ENCODE measurements at regions not wholly inside any gene's neighbourhood (a gene's known extent, or its start where the extent isn't known, plus 50 kb on each side); places are given as distances from the start of the nearest gene placed in this dataset.

DNA sequence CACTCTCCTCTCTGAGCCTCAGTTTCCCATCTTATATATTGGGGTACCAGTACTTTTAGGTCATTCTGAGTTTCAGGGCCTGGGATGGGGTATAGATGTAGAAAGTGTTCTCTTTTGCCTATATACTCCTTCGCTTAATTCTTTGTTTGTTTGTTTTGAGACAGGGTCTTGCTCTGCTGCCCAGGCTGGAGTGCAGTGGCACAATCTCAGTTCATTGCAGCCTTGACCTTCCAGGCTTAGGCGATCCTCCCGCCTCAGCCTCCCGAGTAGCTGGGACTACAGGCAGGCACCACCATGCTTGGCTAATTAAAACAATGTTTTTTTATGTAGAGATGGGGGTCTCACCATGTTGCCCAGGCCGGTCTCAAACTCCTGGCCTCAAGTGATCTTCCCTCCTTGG lies 152.1 kb downstream of the AACS start:
- H3K4me3 ChIP-seq (ENCODE audit: low read depth, low read length) = no peak overlapping the region
- no peak for DNase-seq (ENCODE audit: low read depth)
- no peak for TF ChIP-seq POLR2A (IDR thresholded peaks at IDR 0.05; ENCODE audit: extremely low read depth, insufficient read length)
- TF ChIP-seq MYC (IDR thresholded peaks at IDR 0.05; ENCODE audit: low read depth, low read length) = no peak
- TF ChIP-seq, protein P1, sequence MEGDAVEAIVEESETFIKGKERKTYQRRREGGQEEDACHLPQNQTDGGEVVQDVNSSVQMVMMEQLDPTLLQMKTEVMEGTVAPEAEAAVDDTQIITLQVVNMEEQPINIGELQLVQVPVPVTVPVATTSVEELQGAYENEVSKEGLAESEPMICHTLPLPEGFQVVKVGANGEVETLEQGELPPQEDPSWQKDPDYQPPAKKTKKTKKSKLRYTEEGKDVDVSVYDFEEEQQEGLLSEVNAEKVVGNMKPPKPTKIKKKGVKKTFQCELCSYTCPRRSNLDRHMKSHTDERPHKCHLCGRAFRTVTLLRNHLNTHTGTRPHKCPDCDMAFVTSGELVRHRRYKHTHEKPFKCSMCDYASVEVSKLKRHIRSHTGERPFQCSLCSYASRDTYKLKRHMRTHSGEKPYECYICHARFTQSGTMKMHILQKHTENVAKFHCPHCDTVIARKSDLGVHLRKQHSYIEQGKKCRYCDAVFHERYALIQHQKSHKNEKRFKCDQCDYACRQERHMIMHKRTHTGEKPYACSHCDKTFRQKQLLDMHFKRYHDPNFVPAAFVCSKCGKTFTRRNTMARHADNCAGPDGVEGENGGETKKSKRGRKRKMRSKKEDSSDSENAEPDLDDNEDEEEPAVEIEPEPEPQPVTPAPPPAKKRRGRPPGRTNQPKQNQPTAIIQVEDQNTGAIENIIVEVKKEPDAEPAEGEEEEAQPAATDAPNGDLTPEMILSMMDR (IDR thresholded peaks at IDR 0.05; ENCODE audit: low read depth, low read length) = no peak
- TF ChIP-seq, protein P2, sequence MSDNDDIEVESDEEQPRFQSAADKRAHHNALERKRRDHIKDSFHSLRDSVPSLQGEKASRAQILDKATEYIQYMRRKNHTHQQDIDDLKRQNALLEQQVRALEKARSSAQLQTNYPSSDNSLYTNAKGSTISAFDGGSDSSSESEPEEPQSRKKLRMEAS (IDR thresholded peaks at IDR 0.05; ENCODE audit: low read depth, low read length) = no peak

DNA sequence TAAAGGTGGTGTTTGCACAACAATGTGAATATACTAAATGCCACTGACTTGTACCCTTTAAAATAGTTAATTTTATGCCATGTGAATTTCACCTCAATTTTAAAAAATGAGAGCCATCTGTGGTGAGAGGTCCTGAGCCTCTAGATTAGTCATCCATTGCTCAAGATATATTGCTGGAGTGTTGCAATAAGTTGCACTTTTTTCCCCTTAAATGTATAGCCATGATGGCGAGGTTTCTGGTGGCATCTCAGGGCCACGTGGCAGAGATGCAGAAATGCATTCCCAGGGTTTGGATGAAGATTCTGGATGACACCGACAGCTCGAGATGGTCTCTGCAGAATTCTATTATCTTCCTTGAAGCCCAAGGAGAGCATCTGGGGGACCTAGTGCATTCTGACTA lies 153.7 kb downstream of the AACS start:
- H3K4me3 ChIP-seq (ENCODE audit: low read depth, low read length) = no peak overlapping the region
- peak; percentile 89 for DNase-seq (ENCODE audit: low read depth)
- TF ChIP-seq, protein P1 (IDR thresholded peaks at IDR 0.05; ENCODE audit: low read depth, low read length) = no peak
- TF ChIP-seq, protein P2 (IDR thresholded peaks at IDR 0.05; ENCODE audit: low read depth, low read length) = peak; percentile 94
- TF ChIP-seq MYC (IDR thresholded peaks at IDR 0.05; ENCODE audit: low read depth, low read length) (peak; percentile 91), POLR2A (IDR thresholded peaks at IDR 0.05; ENCODE audit: extremely low read depth, insufficient read length) (no peak)

DNA sequence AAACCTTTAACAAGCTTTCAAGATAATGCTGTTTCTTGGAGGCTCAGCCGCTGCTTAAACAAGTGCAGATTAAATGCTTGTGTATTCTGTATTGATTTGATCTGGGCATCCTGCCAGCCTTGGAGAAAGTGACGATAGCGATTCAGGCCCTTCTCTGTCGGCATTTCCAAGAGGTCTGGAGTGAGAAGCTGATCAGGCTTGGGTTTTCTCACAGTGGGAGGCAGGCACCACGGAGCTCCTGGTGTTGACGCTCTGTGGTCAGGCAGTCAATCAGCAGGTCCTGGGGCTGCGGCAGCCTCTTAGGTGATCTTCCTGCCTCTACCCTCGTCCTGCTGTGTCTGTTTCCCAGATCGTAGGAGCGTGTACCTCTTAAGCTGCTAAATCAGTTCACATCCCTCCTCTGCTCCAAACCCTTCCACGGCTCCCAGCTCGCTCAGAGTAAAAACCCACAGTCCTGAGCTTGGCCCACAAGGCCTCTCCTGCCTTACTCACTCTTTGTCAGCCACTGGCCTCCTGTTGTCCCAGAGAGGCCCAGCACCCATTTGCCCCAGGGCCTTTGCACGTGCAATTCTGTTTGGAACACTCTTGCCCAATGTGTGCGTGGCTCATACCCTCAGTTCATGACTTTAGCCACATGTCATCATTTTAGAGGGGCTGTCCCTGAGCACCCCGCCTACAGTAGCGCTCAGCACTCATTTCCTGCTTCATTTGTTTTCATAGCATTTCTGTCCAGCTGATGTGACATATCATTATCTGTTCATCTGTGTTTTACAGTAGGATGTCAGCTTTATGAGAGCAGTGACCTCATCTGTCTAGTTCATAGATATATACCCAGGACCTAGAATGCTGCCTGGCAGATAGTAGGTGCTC lies 155.4 kb downstream of the AACS start:
- TF ChIP-seq, protein P2 (IDR thresholded peaks at IDR 0.05; ENCODE audit: low read depth, low read length) = no peak
- no peak for TF ChIP-seq MYC (IDR thresholded peaks at IDR 0.05; ENCODE audit: low read depth, low read length)
- TF ChIP-seq, protein P1 (IDR thresholded peaks at IDR 0.05; ENCODE audit: low read depth, low read length) = no peak
- no peak for TF ChIP-seq POLR2A (IDR thresholded peaks at IDR 0.05; ENCODE audit: extremely low read depth, insufficient read length)
- peak; percentile 50 for DNase-seq (ENCODE audit: low read depth)
- no peak overlapping the region for H3K4me3 ChIP-seq (ENCODE audit: low read depth, low read length)

DNA sequence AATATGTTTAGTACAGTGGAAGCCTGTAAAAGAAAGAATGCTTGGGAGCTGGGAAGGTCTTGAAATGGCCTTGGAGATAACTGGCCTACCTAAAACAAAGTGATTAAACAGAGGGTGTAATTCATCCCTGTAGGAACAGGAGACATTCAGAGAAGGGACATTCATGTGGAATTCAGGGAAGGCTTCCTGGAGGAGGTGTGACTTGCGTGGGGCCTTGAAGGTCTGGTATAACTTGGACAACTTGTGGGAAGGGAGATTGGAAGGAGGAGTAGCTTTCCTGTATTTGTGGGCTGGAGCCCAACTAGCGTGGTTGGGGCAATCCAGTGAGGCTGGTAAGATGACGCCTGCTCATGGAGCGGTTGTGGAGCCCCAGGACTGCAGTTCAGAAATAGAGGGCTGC lies 156.4 kb downstream of the AACS start:
- no peak overlapping the region for H3K4me3 ChIP-seq (ENCODE audit: low read depth, low read length)
- no peak for DNase-seq (ENCODE audit: low read depth)
- TF ChIP-seq, protein P1 (IDR thresholded peaks at IDR 0.05; ENCODE audit: low read depth, low read length) = no peak
- no peak for TF ChIP-seq MYC (IDR thresholded peaks at IDR 0.05; ENCODE audit: low read depth, low read length)
- TF ChIP-seq POLR2A (IDR thresholded peaks at IDR 0.05; ENCODE audit: extremely low read depth, insufficient read length) = no peak
- TF ChIP-seq, protein P2 (IDR thresholded peaks at IDR 0.05; ENCODE audit: low read depth, low read length) = no peak

DNA sequence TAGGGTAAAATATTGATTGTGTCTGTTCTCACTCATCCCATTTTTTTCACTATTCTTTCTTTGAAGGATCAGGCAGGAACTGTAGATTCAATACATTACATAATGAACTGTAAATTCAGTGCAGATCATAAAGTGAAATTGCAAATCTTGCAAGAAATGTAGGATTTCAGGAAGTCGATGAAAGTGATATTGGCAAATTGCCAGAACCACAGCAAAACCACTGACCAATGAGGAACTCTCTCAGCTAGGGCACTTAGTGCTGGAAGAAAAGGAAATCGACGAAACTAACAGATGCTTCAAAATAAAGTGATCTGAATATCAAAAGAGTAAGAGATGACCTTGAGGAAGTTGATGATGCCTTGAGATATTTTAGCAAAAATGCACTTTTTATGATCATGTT lies 157.6 kb downstream of the AACS start:
- TF ChIP-seq, protein P2 (IDR thresholded peaks at IDR 0.05; ENCODE audit: low read depth, low read length) = no peak
- TF ChIP-seq MYC (IDR thresholded peaks at IDR 0.05; ENCODE audit: low read depth, low read length) = no peak
- TF ChIP-seq, protein P1 (IDR thresholded peaks at IDR 0.05; ENCODE audit: low read depth, low read length) = no peak
- TF ChIP-seq POLR2A (IDR thresholded peaks at IDR 0.05; ENCODE audit: extremely low read depth, insufficient read length) = no peak
- H3K4me3 ChIP-seq (ENCODE audit: low read depth, low read length) = no peak overlapping the region
- peak; percentile 82 for DNase-seq (ENCODE audit: low read depth)
